Esophagus muscularis mucosa (tissue), 4 donors: ENCODE measurements at regions not wholly inside any gene's neighbourhood (a gene's known extent, or its start where the extent isn't known, plus 50 kb on each side); places are given as distances from the start of the nearest gene placed in this dataset.
"Not testable (repeated sequence)": the region's sequence is repeated elsewhere in the genome, so short reads cannot be mapped to it uniquely, and the experiment has no call there.

Experiments
- DNase-seq: peaks from one replicate; pipeline ENCODE4 v3.0.0-alpha.2; 2017; ENCODE audit errors: extremely low spot score
- H3K27ac ChIP-seq, 4 donors: fragments of 200-600 bp; sonication (generic); replicated peaks in 1 of 4; 1 replicate in 3 of 4; 2 replicates in 1 of 4; pipeline ENCODE4 v1.5.1; 2016 to 2019; ENCODE audit warnings: mild to moderate bottlenecking in 1 of 4
- H3K27me3 ChIP-seq, 4 donors: fragments of 200-600 bp; sonication (generic); one replicate each; pipeline versions ENCODE4 v1.5.1 to v1.6.0; 2016 to 2019
- H3K36me3 ChIP-seq, 4 donors: fragments of 200-600 bp; sonication (generic); one replicate each; pipeline ENCODE4 v1.5.1; 2016 to 2019
- H3K4me1 ChIP-seq, 4 donors: fragments of 200-600 bp; sonication (generic); one replicate each; pipeline ENCODE4 v1.5.1; 2016 to 2019
- H3K4me3 ChIP-seq, 4 donors: fragments of 200-600 bp; sonication (generic); 1 replicate in 2 of 4; 2 replicates in 2 of 4; pipeline ENCODE4 v1.5.1; 2016 to 2019; ENCODE audit warnings: mild to moderate bottlenecking in 4 of 4, moderate library complexity in 1 of 4
- H3K9me3 ChIP-seq, 4 donors: fragments of 200-600 bp; sonication (generic); 1 replicate in 3 of 4; 2 replicates in 1 of 4; pipeline ENCODE4 v1.5.1; 2016 to 2019
- CTCF ChIP-seq, 3 experiments: fragments of 200-600 bp in 2 of 3; fragments of 450-650 bp in 1 of 3; sonication (generic) in 2 of 3; IDR thresholded peaks; one replicate each; pipeline ENCODE4 v1.5.1; 2017 to 2019; ENCODE audit warnings: antibody characterized with exemption in 3 of 3, mild to moderate bottlenecking in 2 of 3, moderate library complexity in 1 of 3
- EP300 ChIP-seq: sonication (generic); formaldehyde crosslinking; IDR thresholded peaks from one replicate; pipeline ENCODE4 v1.6.1; 2017; ENCODE audit warnings: antibody characterized with exemption
- POLR2A ChIP-seq: fragments of 450-650 bp; IDR thresholded peaks from one replicate; pipeline ENCODE4 v1.6.1; 2017; ENCODE audit warnings: antibody characterized with exemption, moderate library complexity, mild to moderate bottlenecking, low read depth
- POLR2AphosphoS5 ChIP-seq, 2 donors: sonication (generic); formaldehyde crosslinking; IDR thresholded peaks; one replicate each; pipeline ENCODE4 v1.6.1; 2017; ENCODE audit warnings: antibody characterized with exemption in 2 of 2
- WGBS: methylation state at CpG from one replicate; pipeline ENCODE4 v1.1.5; 2018; 5-methylcytosine and 5-hydroxymethylcytosine counted together
- intact Hi-C: fragments of 100-400 bp; cut with DNase I; formaldehyde crosslinking; loops from one replicate; pipeline ENCODE4 v1.15.1; 2023

DNA sequence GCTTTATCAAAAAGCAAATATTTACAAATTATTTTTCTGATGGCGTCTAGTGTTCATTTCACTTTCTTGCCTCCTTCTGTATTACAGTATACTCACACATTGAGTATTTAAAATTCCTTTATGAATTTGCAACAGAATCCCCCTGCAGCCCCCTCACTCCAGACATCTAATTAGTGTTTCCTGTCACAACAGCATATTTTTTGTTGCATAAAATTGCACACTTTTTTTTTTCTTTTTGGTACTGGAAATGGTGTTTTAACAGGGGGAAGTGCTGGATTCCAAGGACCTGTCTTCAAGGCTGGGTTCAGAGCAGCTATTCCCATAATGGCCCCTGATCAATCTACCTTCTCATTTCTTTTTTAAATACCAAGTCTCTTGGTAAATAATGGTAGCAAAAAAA, 184.3 kb upstream of the HMCN1 start:
- Histone ChIP-seq H3K27ac (no peak overlapping the region), H3K27me3 (no peaks in the 10 kb centered on the region), H3K4me3 (no peak overlapping the region), H3K4me1 (no peaks in the 10 kb centered on the region), H3K36me3 (no peaks in the 10 kb centered on the region), H3K9me3 (no peaks in the 10 kb centered on the region)
- 83% methylated on average over 1 of the region's 1 CpG for WGBS
- intact Hi-C loops: no loop called here
- no peak for TF ChIP-seq CTCF (IDR thresholded peaks at IDR 0.05)
- TF ChIP-seq POLR2AphosphoS5 (IDR thresholded peaks at IDR 0.05): no peak
- no peak for TF ChIP-seq POLR2A
- no peak for TF ChIP-seq EP300
- no peak for DNase-seq

DNA sequence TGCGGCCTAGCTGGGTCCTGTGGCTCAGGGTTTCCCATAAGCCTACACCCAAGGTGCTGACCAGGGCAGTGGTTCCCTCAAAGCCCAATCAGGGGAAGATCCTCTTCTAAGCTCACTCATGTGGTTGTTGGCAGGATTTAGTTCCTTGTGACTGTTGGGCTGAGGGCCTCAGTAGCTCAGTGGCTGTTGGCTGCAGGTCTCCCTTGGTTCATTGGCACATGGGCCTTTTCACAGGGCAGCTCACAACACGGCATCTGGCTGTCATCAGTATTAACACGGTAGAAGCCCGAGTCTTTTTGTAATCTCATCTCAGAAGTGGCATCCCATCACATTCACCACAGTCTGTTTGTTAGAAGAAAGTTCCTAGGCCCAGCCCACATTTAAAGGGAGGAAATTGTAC, 188.2 kb upstream of the HMCN1 start:
- H3K27me3 ChIP-seq: no peaks in the 10 kb centered on the region
- intact Hi-C loops: no loop called here
- H3K4me1 ChIP-seq: no peaks in the 10 kb centered on the region
- TF ChIP-seq CTCF (IDR thresholded peaks at IDR 0.05): no peak
- TF ChIP-seq POLR2AphosphoS5 (IDR thresholded peaks at IDR 0.05): no peak
- TF ChIP-seq POLR2A: no peak
- no peak for TF ChIP-seq EP300
- no peaks in the 10 kb centered on the region for H3K36me3 ChIP-seq
- 87% methylated on average over 4 of the region's 4 CpGs for WGBS
- H3K4me3 ChIP-seq: no peak overlapping the region
- no peak for DNase-seq
- H3K9me3 ChIP-seq: no peaks in the 10 kb centered on the region
- no peak overlapping the region for H3K27ac ChIP-seq

- H3K9me3 ChIP-seq: no peaks in the 10 kb centered on the region
- TF ChIP-seq EP300 (no peak), CTCF (IDR thresholded peaks at IDR 0.05) (no peak), POLR2AphosphoS5 (IDR thresholded peaks at IDR 0.05) (no peak)
- no peak overlapping the region for H3K4me3 ChIP-seq
- H3K4me1 ChIP-seq: no peaks in the 10 kb centered on the region
- intact Hi-C loops: no loop called here
- no peaks in the 10 kb centered on the region for H3K27me3 ChIP-seq
- 58% methylated on average over 1 of the region's 1 CpG for WGBS
- no peak for DNase-seq
- no peak overlapping the region for H3K27ac ChIP-seq
- no peaks in the 10 kb centered on the region for H3K36me3 ChIP-seq
Measured at GRCh38 chr1:185541871-185542301, 192.3 kb upstream of the HMCN1 start.

DNA sequence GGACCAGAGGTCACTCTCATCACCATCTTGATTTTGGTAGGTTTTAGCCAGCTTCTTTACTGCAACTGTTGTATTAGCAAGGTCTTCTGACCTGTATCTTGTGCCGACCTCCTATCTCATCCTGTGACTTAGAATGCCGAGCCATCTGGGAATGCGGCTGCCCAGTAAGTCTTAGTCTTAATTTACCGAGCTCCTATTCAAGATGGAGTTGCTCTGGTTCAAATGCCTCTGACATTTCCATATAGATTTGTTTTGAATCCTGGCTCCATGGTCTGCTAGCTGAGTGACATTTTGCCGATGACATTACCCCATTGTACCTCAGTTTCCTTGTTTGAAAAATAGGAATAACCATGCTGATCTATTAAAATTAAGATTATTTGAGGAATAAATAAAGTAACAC, 193.9 kb upstream of the HMCN1 start:
- DNase-seq: no peak
- TF ChIP-seq POLR2AphosphoS5 (IDR thresholded peaks at IDR 0.05) (no peak), EP300 (no peak), CTCF (IDR thresholded peaks at IDR 0.05) (no peak), POLR2A (no peak)
- H3K9me3 ChIP-seq: no peaks in the 10 kb centered on the region

DNA sequence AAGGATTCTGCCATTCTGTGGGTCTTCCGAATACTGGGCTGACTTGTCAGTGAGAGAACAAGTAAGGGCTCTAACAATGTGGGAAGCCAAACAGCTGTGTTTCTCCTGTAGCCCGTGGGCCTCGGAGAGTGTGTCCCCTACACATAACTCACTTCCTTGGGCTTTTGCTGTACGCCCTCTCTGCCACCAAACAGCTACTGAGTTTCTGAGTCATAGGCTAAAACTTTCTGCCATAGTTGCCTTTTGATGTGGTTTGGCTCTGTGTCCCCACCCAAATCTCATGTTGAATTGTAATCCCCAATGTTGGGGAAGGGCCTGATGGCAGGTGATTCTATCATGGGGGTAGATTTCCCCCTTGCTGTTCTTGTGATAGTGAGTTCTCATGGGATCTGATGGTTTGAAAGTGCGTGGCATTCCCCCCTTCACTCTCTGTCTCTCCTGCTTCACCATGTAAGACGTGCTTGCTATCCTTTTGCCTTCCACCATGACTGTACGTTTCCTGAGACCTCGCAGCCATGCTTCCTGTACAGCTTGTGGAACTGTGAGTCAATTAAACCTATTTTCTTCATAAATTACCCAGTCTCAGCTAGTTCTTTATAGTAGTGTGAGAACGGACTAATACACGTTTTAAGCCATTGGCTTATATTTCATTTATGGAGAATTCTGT, 194.8 kb upstream of the HMCN1 start:
- Histone ChIP-seq H3K9me3 (no peaks in the 10 kb centered on the region), H3K27ac (no peak overlapping the region), H3K36me3 (no peaks in the 10 kb centered on the region), H3K27me3 (no peaks in the 10 kb centered on the region), H3K4me1 (no peaks in the 10 kb centered on the region), H3K4me3 (no peak overlapping the region)
- 92% methylated on average over 10 of the region's 10 CpGs for WGBS
- TF ChIP-seq POLR2AphosphoS5 (IDR thresholded peaks at IDR 0.05) (no peak), EP300 (no peak), POLR2A (no peak), CTCF (IDR thresholded peaks at IDR 0.05) (no peak)
- no peak for DNase-seq
- intact Hi-C loops: no loop called here

More for the DNA sequence above, 193.9 kb upstream of the HMCN1 start:
- Histone ChIP-seq H3K27me3 (no peaks in the 10 kb centered on the region), H3K4me3 (no peak overlapping the region), H3K27ac (no peak overlapping the region), H3K36me3 (no peaks in the 10 kb centered on the region), H3K4me1 (no peaks in the 10 kb centered on the region)
- 97% methylated on average over 5 of the region's 5 CpGs for WGBS
- intact Hi-C loops: no loop called here

DNA sequence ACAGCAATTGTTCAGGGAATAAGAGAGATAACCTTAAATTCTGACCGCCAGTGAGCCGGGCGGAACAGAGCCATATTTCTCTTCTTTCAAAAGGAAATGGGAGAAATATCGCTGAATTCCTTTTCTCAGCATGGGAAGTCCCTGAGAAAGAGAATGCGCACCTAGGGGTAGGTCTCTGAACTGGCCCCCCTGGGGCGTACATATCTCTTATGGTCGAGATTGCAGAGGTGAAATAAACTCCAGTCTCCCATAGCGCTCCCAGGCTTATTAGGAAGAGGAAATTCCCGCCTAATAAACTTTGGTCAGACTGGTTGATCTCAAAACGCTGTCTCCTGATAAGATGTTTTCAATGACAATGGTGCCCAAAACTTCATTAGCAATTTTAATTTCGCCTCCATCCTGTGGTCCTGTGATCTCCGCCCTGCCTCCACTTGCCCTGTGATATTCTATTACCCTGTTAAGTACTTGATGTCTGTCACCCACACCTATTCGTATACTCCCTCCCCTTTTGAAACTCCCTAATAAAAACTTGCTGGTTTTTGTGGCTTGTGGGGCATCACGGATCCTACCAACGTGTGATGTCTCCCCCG, 195.8 kb upstream of the HMCN1 start:
- 67% methylated on average over 16 of the region's 16 CpGs for WGBS
- H3K27ac ChIP-seq, H3K4me3 ChIP-seq, DNase-seq, H3K4me1 ChIP-seq, H3K27me3 ChIP-seq, intact Hi-C loops, H3K36me3 ChIP-seq, H3K9me3 ChIP-seq: not testable (repeated sequence)
